Bronchial epithelial cell (primary cell): ENCODE measurements at regions not wholly inside any gene's neighbourhood (a gene's known extent, or its start where the extent isn't known, plus 50 kb on each side); places are given as distances from the start of the nearest gene placed in this dataset.

ENCODE experiments used
- DNase-seq: peaks from one replicate; pipeline ENCODE4 v3.0.0-alpha.2; 2010; ENCODE audit warnings: low read depth
- FAIRE-seq: peaks from 2 replicates; lab custom pipeline; 2011; peaks lifted over from hg19 to GRCh38; lab: Jason Lieb, UNC
- H3K27me3 ChIP-seq: 2 replicates; pipeline ENCODE4 v1.5.1; 2011; ENCODE audit warnings: low read length; ENCODE audit not compliant: control insufficient read depth, insufficient read depth
- H3K36me3 ChIP-seq: 2 replicates; pipeline ENCODE4 v1.5.1; 2011; ENCODE audit warnings: low read length; ENCODE audit not compliant: control insufficient read depth, insufficient read depth
- H3K4me3 ChIP-seq: 2 replicates; pipeline ENCODE4 v1.5.1; 2011; ENCODE audit warnings: mild to moderate bottlenecking, low read depth, low read length, control low read depth
- CTCF ChIP-seq: IDR thresholded peaks from 2 replicates; pipeline ENCODE4 v1.5.1; 2011; ENCODE audit warnings: mild to moderate bottlenecking, moderate library complexity, low read length, control low read depth, inconsistent platforms; ENCODE audit not compliant: insufficient read depth, severe bottlenecking

- no peak for FAIRE-seq
- no peak for DNase-seq
- no peaks in the 10 kb centered on the region for H3K36me3 ChIP-seq
- TF ChIP-seq CTCF = no peak
- H3K27me3 ChIP-seq = no peaks in the 10 kb centered on the region
- H3K4me3 ChIP-seq = no peak overlapping the region
Observed at GRCh38 chr18:51811883-51812282, 528.1 kb upstream of the DCC start.

DNA sequence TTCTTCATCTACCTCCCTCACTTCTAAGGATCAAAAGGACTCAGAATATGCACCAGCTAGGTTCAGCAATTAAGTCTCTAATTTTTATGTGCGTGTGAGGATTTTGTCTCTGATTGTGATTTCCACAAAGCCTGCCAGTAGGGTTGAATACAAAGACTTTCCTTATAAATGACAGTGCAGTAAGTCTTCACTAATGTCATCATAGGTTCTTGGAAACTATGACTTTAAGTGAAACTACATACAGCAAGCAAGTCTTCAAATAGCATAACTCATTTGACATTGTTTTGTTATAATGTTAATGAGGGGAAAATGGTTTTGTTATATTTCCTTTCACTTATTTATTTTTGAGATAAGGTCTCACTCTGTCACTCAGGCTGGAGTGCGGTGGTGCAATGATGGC is 526.3 kb upstream of the DCC start:
- no peak for TF ChIP-seq CTCF
- FAIRE-seq (no peak), DNase-seq (no peak)
- Histone ChIP-seq H3K36me3 (no peaks in the 10 kb centered on the region), H3K4me3 (no peak overlapping the region), H3K27me3 (no peaks in the 10 kb centered on the region)

DNA sequence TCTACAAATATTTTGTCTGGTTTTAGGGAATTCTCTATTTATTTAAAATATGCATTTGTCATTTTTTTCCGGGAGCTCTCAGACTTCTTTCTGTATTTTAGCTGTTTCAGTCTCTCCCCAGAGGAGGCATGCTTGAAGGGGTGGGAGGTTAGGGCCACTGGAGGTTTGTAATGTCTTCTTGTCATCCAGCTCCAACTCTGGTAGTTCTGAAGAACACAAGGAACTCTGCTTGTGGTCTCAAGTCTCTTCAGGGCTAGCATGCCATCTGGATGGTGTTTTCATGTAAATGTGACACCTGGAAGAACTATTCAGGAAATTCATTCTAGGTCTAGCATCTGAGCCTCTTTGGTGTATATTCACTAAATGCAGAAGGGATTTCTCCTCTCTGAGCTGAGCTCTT is 518.4 kb upstream of the DCC start:
- TF ChIP-seq CTCF = no peak
- FAIRE-seq = no peak
- H3K27me3 ChIP-seq = no peaks in the 10 kb centered on the region
- no peaks in the 10 kb centered on the region for H3K36me3 ChIP-seq
- no peak for DNase-seq
- no peak overlapping the region for H3K4me3 ChIP-seq

GRCh38 chr18:51824746-51825145 is 515.3 kb upstream of the DCC start:
- no peaks in the 10 kb centered on the region for H3K36me3 ChIP-seq
- H3K4me3 ChIP-seq = no peak overlapping the region
- FAIRE-seq = no peak
- no peak for DNase-seq
- no peak for TF ChIP-seq CTCF
- no peaks in the 10 kb centered on the region for H3K27me3 ChIP-seq

DNA sequence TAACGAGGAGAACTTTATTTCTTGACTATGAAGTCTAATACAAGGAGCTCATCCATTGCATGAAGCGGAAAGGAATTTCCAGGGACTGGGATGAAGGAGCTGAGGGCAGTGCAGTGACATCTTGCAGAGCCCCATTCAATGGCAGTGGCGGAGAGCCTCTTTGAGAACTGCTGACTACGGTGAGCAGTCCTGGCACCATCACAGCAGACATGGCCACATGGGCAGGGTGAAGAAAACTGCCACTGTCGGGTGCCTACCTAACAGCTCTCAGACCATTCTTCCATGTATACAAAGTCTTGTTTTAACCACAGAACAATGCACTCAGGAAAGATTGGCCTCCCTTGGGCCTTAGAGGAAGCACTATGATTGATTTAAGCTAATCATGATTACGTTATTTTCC is 506.1 kb upstream of the DCC start:
- no peak for FAIRE-seq
- Histone ChIP-seq H3K27me3 (no peaks in the 10 kb centered on the region), H3K4me3 (no peak overlapping the region), H3K36me3 (no peaks in the 10 kb centered on the region)
- DNase-seq = no peak
- no peak for TF ChIP-seq CTCF

GRCh38 chr18:51848702-51849101 is 491.3 kb upstream of the DCC start:
- no peaks in the 10 kb centered on the region for H3K27me3 ChIP-seq
- H3K36me3 ChIP-seq = no peaks in the 10 kb centered on the region
- DNase-seq (no peak), FAIRE-seq (no peak)
- TF ChIP-seq CTCF = no peak
- H3K4me3 ChIP-seq = no peak overlapping the region
